ENCODE measurements at regions not wholly inside any gene's neighbourhood (a gene's known extent, or its start where the extent isn't known, plus 50 kb on each side); places are given as distances from the start of the nearest gene placed in this dataset.

- TF ChIP-seq POLR2A (IDR thresholded peaks at IDR 0.05) (no peak), CTCF (IDR thresholded peaks at IDR 0.05) (no peak)
Measured at GRCh38 chr5:61614606-61615005, 282.5 kb downstream of the ZSWIM6 start.
